Ramos (cell line): ENCODE measurements at regions not wholly inside any gene's neighbourhood (a gene's known extent, or its start where the extent isn't known, plus 50 kb on each side); places are given as distances from the start of the nearest gene placed in this dataset.

Experiments
- in situ Hi-C: fragments of 300-500 bp; cut with MboI; formaldehyde crosslinking; loops from one replicate; pipeline ENCODE4 v1.14.3; 2022; ENCODE audit warnings: low sequenced_read_pairs; ENCODE audit not compliant: unreplicated experiment

GRCh38 chr10:4083509-4084003 is 298.5 kb upstream of the KLF6 start:
- in situ Hi-C loops = no loop called here

GRCh38 chr10:4082861-4083260 is 297.9 kb upstream of the KLF6 start:
- in situ Hi-C loops = no loop called here

GRCh38 chr10:4081685-4082111 is 296.7 kb upstream of the KLF6 start:
- in situ Hi-C loops = no loop called here

- in situ Hi-C loops = no loop called here
These were observed 295.3 kb upstream of the KLF6 start for GRCh38 chr10:4080225-4080805.

GRCh38 chr10:4079803-4080202 is 294.8 kb upstream of the KLF6 start:
- in situ Hi-C loops = no loop called here

GRCh38 chr10:4077804-4078203 is 292.8 kb upstream of the KLF6 start:
- in situ Hi-C loops = no loop called here

GRCh38 chr10:4076983-4077382 is 292.0 kb upstream of the KLF6 start:
- in situ Hi-C loops = no loop called here

GRCh38 chr10:4075443-4075842 is 290.4 kb upstream of the KLF6 start:
- in situ Hi-C loops = no loop called here

- in situ Hi-C loops = no loop called here
These were observed 289.8 kb upstream of the KLF6 start for GRCh38 chr10:4074545-4075407.

GRCh38 chr10:4073912-4074311 is 288.9 kb upstream of the KLF6 start:
- in situ Hi-C loops = no loop called here

GRCh38 chr10:4070921-4071660 is 286.1 kb upstream of the KLF6 start:
- in situ Hi-C loops = no loop called here

GRCh38 chr10:4070184-4070583 is 285.2 kb upstream of the KLF6 start:
- in situ Hi-C loops = no loop called here

- in situ Hi-C loops = no loop called here
These were observed 284.5 kb upstream of the KLF6 start for GRCh38 chr10:4069491-4069890.

- in situ Hi-C loops = no loop called here
These were observed 283.6 kb upstream of the KLF6 start for GRCh38 chr10:4068629-4069028.

- in situ Hi-C loops = no loop called here
These were observed 283.0 kb upstream of the KLF6 start for GRCh38 chr10:4067931-4068561.

- in situ Hi-C loops = no loop called here
These were observed 282.5 kb upstream of the KLF6 start for GRCh38 chr10:4067531-4067930.

- in situ Hi-C loops = no loop called here
These were observed 281.8 kb upstream of the KLF6 start for GRCh38 chr10:4066581-4067390.

GRCh38 chr10:4064489-4064888 is 279.5 kb upstream of the KLF6 start:
- in situ Hi-C loops = no loop called here

- in situ Hi-C loops = no loop called here
These were observed 278.7 kb upstream of the KLF6 start for GRCh38 chr10:4063717-4064116.

GRCh38 chr10:4062751-4063150 is 277.7 kb upstream of the KLF6 start:
- in situ Hi-C loops = no loop called here
